HG03378 (cell line): ENCODE measurements at regions not wholly inside any gene's neighbourhood (a gene's known extent, or its start where the extent isn't known, plus 50 kb on each side); places are given as distances from the start of the nearest gene placed in this dataset.
"Not testable (repeated sequence)": the region's sequence is repeated elsewhere in the genome, so short reads cannot be mapped to it uniquely, and the experiment has no call there.

Experiments
- ATAC-seq: cut with Tn5 transposase; IDR thresholded peaks from one replicate; pipeline ENCODE4 v1.9.1; 2021; ENCODE audit warnings: mild to moderate bottlenecking, moderate library complexity; ENCODE audit not compliant: unreplicated experiment

GRCh38 chr15:70242951-70243685, 145.4 kb upstream of the TLE3 start:
- ATAC-seq = no peak

- ATAC-seq = no peak
Observed at GRCh38 chr15:70241561-70242320, 144.0 kb upstream of the TLE3 start.

GRCh38 chr15:70240820-70241430, 143.2 kb upstream of the TLE3 start:
- no peak for ATAC-seq

- no peak for ATAC-seq
Observed at GRCh38 chr15:70240082-70240481, 142.4 kb upstream of the TLE3 start.

- no peak for ATAC-seq
Observed at GRCh38 chr15:70238917-70239316, 141.2 kb upstream of the TLE3 start.

- ATAC-seq = no peak
Observed at GRCh38 chr15:70237626-70238025, 139.9 kb upstream of the TLE3 start.

- ATAC-seq = no peak
Observed at GRCh38 chr15:70236341-70237086, 138.8 kb upstream of the TLE3 start.

GRCh38 chr15:70235347-70235746, 137.6 kb upstream of the TLE3 start:
- no peak for ATAC-seq

GRCh38 chr15:70234256-70234905, 136.7 kb upstream of the TLE3 start:
- ATAC-seq = no peak

- no peak for ATAC-seq
Observed at GRCh38 chr15:70231484-70231883, 133.8 kb upstream of the TLE3 start.

GRCh38 chr15:70227918-70228317, 130.2 kb upstream of the TLE3 start:
- ATAC-seq = not testable (repeated sequence)

GRCh38 chr15:70227147-70227546, 129.4 kb upstream of the TLE3 start:
- ATAC-seq = no peak

GRCh38 chr15:70226337-70226980, 128.7 kb upstream of the TLE3 start:
- no peak for ATAC-seq

- ATAC-seq = no peak
Observed at GRCh38 chr15:70225416-70225815, 127.7 kb upstream of the TLE3 start.

GRCh38 chr15:70222606-70223005, 124.9 kb upstream of the TLE3 start:
- no peak for ATAC-seq

GRCh38 chr15:70220490-70221096, 122.9 kb upstream of the TLE3 start:
- no peak for ATAC-seq

GRCh38 chr15:70219966-70220365, 122.2 kb upstream of the TLE3 start:
- no peak for ATAC-seq

- ATAC-seq = no peak
Observed at GRCh38 chr15:70219256-70219895, 121.7 kb upstream of the TLE3 start.
